Body of pancreas (tissue), 4 donors: ENCODE measurements at regions not wholly inside any gene's neighbourhood (a gene's known extent, or its start where the extent isn't known, plus 50 kb on each side); places are given as distances from the start of the nearest gene placed in this dataset.

Experiments
- ATAC-seq: fragments of 150-250 bp; one replicate; pipeline ENCODE4 v1.9.1; 2016
- DNase-seq, 4 donors: peaks; one replicate each; pipeline ENCODE4 v3.0.0-alpha.2; 2019
- H3K27ac ChIP-seq, 4 donors: fragments of 200-600 bp; sonication (generic); 1 replicate in 3 of 4; 2 replicates in 1 of 4; pipeline versions ENCODE4 v1.5.1 to v1.6.1; 2016 to 2019; ENCODE audit warnings: mild to moderate bottlenecking in 1 of 4, mixed read lengths in 1 of 4, moderate library complexity in 1 of 4
- H3K27me3 ChIP-seq, 2 donors: fragments of 200-600 bp; sonication (generic); one replicate each; pipeline ENCODE4 v1.6.0; 2016; ENCODE audit warnings: mild to moderate bottlenecking in 1 of 2
- H3K36me3 ChIP-seq, 2 donors: fragments of 200-600 bp; sonication (generic); replicated peaks in 1 of 2; 2 replicates each; pipeline ENCODE4 v1.5.1; 2016; ENCODE audit warnings: low read depth in 2 of 2; ENCODE audit not compliant: insufficient read depth in 1 of 2
- H3K4me1 ChIP-seq: fragments of 200-600 bp; sonication (generic); one replicate; pipeline ENCODE4 v1.6.0; 2016
- H3K4me3 ChIP-seq, 2 donors: fragments of 200-600 bp; sonication (generic); 1 replicate in 1 of 2; 2 replicates in 1 of 2; pipeline ENCODE4 v1.5.1; 2016 to 2019
- H3K9me3 ChIP-seq, 3 donors: fragments of 200-600 bp; sonication (generic); 1 replicate in 2 of 3; 2 replicates in 1 of 3; pipeline ENCODE4 v1.5.1; 2016
- POLR2A ChIP-seq, 3 donors: fragments of 450-650 bp; IDR thresholded peaks; one replicate each; pipeline ENCODE4 v1.6.1; 2016; ENCODE audit warnings: antibody characterized with exemption in 3 of 3, mild to moderate bottlenecking in 2 of 3
- WGBS, 2 donors: methylation state at CpG; one replicate each; pipeline ENCODE4 v1.1.5; 2017; 5-methylcytosine and 5-hydroxymethylcytosine counted together
- intact Hi-C: fragments of 100-400 bp; cut with DNase I; formaldehyde crosslinking; loops from one replicate; pipeline ENCODE4 v1.15.1; 2023
- TF ChIP-seq, protein P1 (sequence below), 7 experiments: fragments of 450-650 bp in 4 of 7; fragments of 200-600 bp in 3 of 7; sonication (generic) in 3 of 7; IDR thresholded peaks; one replicate each; pipeline ENCODE4 v1.5.1; 2016 to 2019; ENCODE audit warnings: antibody characterized with exemption in 7 of 7

GRCh38 chr15:85947021-85947420 is 132.7 kb upstream of the AGBL1 start:
- intact Hi-C loops, result no loop called here
- WGBS, 2 donors, result 53 to 61% methylated on average over 3 of the region's 3 CpGs
- Histone ChIP-seq H3K4me1 (peaks cover under 1% of the 10 kb centered on the region), H3K4me3 (no peak overlapping the region), H3K27me3 (no peaks in the 10 kb centered on the region), H3K36me3 (no peaks in the 10 kb centered on the region), H3K9me3 (no peaks in the 10 kb centered on the region), H3K27ac (no peak overlapping the region)
- ATAC-seq (no peak), DNase-seq (no peak)
- TF ChIP-seq POLR2A (IDR thresholded peaks at IDR 0.05), result no peak
- TF ChIP-seq, protein P1, sequence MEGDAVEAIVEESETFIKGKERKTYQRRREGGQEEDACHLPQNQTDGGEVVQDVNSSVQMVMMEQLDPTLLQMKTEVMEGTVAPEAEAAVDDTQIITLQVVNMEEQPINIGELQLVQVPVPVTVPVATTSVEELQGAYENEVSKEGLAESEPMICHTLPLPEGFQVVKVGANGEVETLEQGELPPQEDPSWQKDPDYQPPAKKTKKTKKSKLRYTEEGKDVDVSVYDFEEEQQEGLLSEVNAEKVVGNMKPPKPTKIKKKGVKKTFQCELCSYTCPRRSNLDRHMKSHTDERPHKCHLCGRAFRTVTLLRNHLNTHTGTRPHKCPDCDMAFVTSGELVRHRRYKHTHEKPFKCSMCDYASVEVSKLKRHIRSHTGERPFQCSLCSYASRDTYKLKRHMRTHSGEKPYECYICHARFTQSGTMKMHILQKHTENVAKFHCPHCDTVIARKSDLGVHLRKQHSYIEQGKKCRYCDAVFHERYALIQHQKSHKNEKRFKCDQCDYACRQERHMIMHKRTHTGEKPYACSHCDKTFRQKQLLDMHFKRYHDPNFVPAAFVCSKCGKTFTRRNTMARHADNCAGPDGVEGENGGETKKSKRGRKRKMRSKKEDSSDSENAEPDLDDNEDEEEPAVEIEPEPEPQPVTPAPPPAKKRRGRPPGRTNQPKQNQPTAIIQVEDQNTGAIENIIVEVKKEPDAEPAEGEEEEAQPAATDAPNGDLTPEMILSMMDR (IDR thresholded peaks at IDR 0.05), result no peak

GRCh38 chr15:85947936-85948335 is 131.7 kb upstream of the AGBL1 start:
- Histone ChIP-seq H3K27ac (no peak overlapping the region), H3K9me3 (no peaks in the 10 kb centered on the region), H3K4me3 (no peak overlapping the region), H3K4me1 (no peaks in the 10 kb centered on the region), H3K27me3 (no peaks in the 10 kb centered on the region), H3K36me3 (no peaks in the 10 kb centered on the region)
- TF ChIP-seq, protein P1 (IDR thresholded peaks at IDR 0.05), result no peak
- TF ChIP-seq POLR2A (IDR thresholded peaks at IDR 0.05), result no peak
- WGBS, 2 donors, result 75 to 79% methylated on average over 7 of the region's 7 CpGs
- ATAC-seq, result no peak
- no peak for DNase-seq
- intact Hi-C loops, result no loop called here

DNA sequence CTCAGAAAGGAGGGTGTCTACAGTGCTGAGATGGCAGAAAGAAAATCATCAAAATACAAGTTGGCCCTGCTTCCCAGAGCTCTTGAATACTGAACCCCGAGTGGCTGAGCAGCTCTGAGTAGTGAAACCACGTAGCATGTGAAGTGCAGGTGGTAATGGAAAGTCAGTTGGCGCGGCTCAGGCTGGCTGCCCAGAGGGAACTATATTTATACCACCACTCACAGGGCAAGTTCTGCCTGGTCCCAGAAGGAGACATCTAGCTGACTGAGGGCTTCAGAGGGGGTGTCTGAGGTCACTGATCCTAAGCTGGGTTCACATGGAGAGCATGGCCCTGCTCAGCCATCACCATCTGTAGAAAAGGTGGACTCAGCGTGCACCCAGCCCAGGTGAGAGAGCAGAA is 129.6 kb upstream of the AGBL1 start:
- no peaks in the 10 kb centered on the region for H3K36me3 ChIP-seq
- H3K4me1 ChIP-seq, result no peaks in the 10 kb centered on the region
- no peak for DNase-seq
- no peaks in the 10 kb centered on the region for H3K27me3 ChIP-seq
- intact Hi-C loops, result no loop called here
- no peak for TF ChIP-seq POLR2A (IDR thresholded peaks at IDR 0.05)
- TF ChIP-seq, protein P1 (IDR thresholded peaks at IDR 0.05), result no peak
- H3K27ac ChIP-seq, result no peak overlapping the region
- ATAC-seq, result no peak
- H3K9me3 ChIP-seq, result no peaks in the 10 kb centered on the region
- H3K4me3 ChIP-seq, result no peak overlapping the region
- 76 to 85% methylated on average over 5 of the region's 5 CpGs for WGBS, 2 donors

DNA sequence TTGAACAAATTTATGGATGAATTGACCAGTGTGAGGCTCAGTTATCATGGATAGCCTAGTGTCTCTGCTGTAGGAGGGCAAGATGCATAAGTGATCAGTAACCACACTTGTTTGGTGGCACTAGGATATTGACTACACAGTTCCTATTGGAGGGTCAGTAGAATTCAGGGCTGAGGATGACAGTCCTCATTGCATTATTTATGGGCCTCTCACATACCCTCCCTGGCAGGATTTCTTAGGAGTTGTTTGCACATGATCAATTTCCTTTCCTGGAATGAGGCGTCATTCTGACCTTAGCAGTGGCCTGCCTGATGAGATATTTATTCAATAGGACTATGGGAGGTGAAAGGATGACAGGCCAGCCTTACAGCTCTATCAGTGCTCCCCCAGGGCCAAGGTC is 125.1 kb upstream of the AGBL1 start:
- H3K27ac ChIP-seq, result no peak overlapping the region
- no peaks in the 10 kb centered on the region for H3K27me3 ChIP-seq
- ATAC-seq, result no peak
- H3K9me3 ChIP-seq, result no peaks in the 10 kb centered on the region
- TF ChIP-seq POLR2A (IDR thresholded peaks at IDR 0.05), result no peak
- TF ChIP-seq, protein P1 (IDR thresholded peaks at IDR 0.05), result no peak
- no peaks in the 10 kb centered on the region for H3K4me1 ChIP-seq
- H3K36me3 ChIP-seq, result no peaks in the 10 kb centered on the region
- 21 to 75% methylated on average over 1 of the region's 1 CpG for WGBS, 2 donors
- DNase-seq, result no peak
- intact Hi-C loops, result no loop called here
- no peak overlapping the region for H3K4me3 ChIP-seq

- Histone ChIP-seq H3K4me3 (no peak overlapping the region), H3K27me3 (no peaks in the 10 kb centered on the region), H3K36me3 (no peaks in the 10 kb centered on the region), H3K9me3 (no peaks in the 10 kb centered on the region), H3K4me1 (no peaks in the 10 kb centered on the region), H3K27ac (no peak overlapping the region)
- 67 to 68% methylated on average over 3 of the region's 3 CpGs for WGBS, 2 donors
- intact Hi-C loops, result no loop called here
- DNase-seq (no peak), ATAC-seq (no peak)
- TF ChIP-seq, protein P1 (IDR thresholded peaks at IDR 0.05), result no peak
- TF ChIP-seq POLR2A (IDR thresholded peaks at IDR 0.05), result no peak
Observed at GRCh38 chr15:85955501-85956391, 123.9 kb upstream of the AGBL1 start.
